Stimulated activated effector memory CD8-positive, alpha-beta T cell treated with anti-CD3 and anti-CD28 coated beads, Interleukin-12 subunit alpha, Interleukin-12 subunit beta, amount 100 ng/mL, for 72 hours (primary cell): ENCODE measurements at regions not wholly inside any gene's neighbourhood (a gene's known extent, or its start where the extent isn't known, plus 50 kb on each side); places are given as distances from the start of the nearest gene placed in this dataset.
A peak's percentile ranks its signal among the peaks of the same experiment; 100 is the strongest.

Source experiments
- ATAC-seq: fragments of 150-1000 bp; cut with Tn5 transposase; 2 replicates; pipeline ENCODE4 v1.10.0; 2021
- DNase-seq, 2 donors: peaks; one replicate each; pipeline ENCODE4 v3.0.0; 2021 to 2022; ENCODE audit warnings: low spot score in 2 of 2
- H3K27ac Mint-ChIP-seq: one replicate; pipeline ENCODE4 v1.8.0; 2022; ENCODE audit warnings: mild to moderate bottlenecking, mixed read lengths
- H3K36me3 Mint-ChIP-seq: one replicate; pipeline ENCODE4 v1.8.0; 2022; ENCODE audit warnings: mild to moderate bottlenecking, mixed read lengths
- H3K4me1 Mint-ChIP-seq: one replicate; pipeline ENCODE4 v1.8.0; 2022; ENCODE audit warnings: mixed read lengths
- H3K4me3 Mint-ChIP-seq: one replicate; pipeline ENCODE4 v1.8.0; 2022; ENCODE audit warnings: mild to moderate bottlenecking, mixed read lengths
- H3K9me3 Mint-ChIP-seq: one replicate; pipeline ENCODE4 v1.8.0; 2022; ENCODE audit warnings: mixed read lengths

DNA sequence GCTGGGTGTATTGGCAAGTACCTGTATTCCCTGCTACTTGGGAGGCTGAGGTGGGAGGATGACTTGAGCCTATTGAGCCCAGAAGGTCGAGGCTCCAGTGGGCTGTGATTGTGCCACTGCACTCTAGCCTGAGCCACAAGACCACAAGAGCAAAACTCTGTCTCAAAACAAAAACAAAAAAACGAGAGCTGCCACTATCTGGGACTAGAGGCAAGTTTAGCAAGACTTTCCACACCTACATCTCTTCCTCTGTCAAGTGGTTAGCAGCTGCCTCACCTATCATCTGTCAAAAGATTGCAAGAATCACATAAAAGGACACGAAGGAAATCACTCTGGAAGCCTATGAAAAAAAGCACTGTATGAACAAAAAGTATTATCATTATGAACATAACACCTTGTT is 55.2 kb upstream of the RIOK3 start:
- no peak overlapping the region for H3K4me3 Mint-ChIP-seq
- H3K4me1 Mint-ChIP-seq, result peaks cover 9% of the 10 kb centered on the region
- no peaks in the 10 kb centered on the region for H3K36me3 Mint-ChIP-seq
- ATAC-seq, result peak; percentile 60
- H3K9me3 Mint-ChIP-seq, result no peaks in the 10 kb centered on the region
- peak overlapping the region; percentile 29 for H3K27ac Mint-ChIP-seq
- no peak for DNase-seq

- Mint-ChIP-seq H3K36me3 (no peaks in the 10 kb centered on the region), H3K27ac (peak overlapping the region; percentile 29), H3K9me3 (no peaks in the 10 kb centered on the region), H3K4me1 (peaks cover 9% of the 10 kb centered on the region), H3K4me3 (no peak overlapping the region)
- DNase-seq (no peak), ATAC-seq (no peak)
Measured at GRCh38 chr18:23398401-23398800, 54.7 kb upstream of the RIOK3 start.

GRCh38 chr18:23399067-23399466 is 54.0 kb upstream of the RIOK3 start:
- Mint-ChIP-seq H3K4me3 (no peak overlapping the region), H3K36me3 (no peaks in the 10 kb centered on the region), H3K9me3 (no peaks in the 10 kb centered on the region), H3K27ac (peak overlapping the region; percentile 29), H3K4me1 (peaks cover 9% of the 10 kb centered on the region)
- DNase-seq, result no peak
- no peak for ATAC-seq

- Mint-ChIP-seq H3K4me3 (no peak overlapping the region), H3K36me3 (no peaks in the 10 kb centered on the region), H3K9me3 (no peaks in the 10 kb centered on the region), H3K27ac (no peak overlapping the region), H3K4me1 (peaks cover 9% of the 10 kb centered on the region)
- DNase-seq (no peak), ATAC-seq (no peak)
Measured at GRCh38 chr18:23400918-23401317, 52.2 kb upstream of the RIOK3 start.

DNA sequence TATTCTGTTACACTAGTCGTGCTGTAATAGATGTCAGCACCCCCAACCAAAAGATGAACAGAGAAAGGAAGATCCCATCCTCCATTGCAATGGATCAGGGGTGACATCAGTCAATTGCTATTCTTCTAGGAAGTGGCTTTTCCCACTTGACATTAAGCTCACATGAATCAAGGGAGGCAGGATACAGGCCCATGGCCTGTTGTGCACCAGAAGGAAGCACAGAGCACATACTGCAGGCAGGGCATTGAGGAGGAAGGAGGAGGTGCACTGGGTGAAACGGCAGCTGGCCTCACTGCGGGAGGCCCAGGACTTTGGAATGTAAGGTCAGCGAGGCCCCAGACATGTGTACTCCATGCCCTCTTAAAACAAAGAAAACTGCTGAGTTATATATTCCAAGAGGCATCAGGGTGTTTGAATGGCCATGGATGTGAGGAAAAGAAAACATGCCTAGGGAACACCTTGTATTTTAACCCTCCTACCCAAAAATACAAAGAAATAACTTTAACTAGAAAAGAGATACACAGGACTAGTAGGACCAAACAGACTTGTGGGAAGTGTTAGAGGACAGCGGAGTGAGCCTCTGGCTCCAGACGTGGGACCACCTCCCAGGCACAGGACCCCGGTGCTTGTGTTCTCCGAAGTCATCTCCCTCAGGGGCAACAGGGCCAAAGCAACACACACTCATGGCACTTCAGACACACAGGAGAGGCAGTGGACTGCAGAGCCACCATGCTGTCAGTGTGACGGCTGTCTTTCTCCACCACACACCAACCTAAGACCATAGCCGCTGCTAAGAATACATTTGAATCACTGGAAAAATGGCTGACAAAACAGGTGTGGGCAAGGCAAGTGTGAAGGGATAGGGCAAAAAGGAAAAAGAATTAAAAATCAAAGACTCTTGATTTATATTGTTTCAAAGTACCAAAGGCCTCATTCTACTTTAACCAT is 51.4 kb upstream of the RIOK3 start:
- Mint-ChIP-seq H3K4me1 (peaks cover 9% of the 10 kb centered on the region), H3K36me3 (no peaks in the 10 kb centered on the region), H3K4me3 (no peak overlapping the region), H3K9me3 (no peaks in the 10 kb centered on the region), H3K27ac (peak overlapping the region; percentile 14)
- no peak for ATAC-seq
- DNase-seq, result no peak
